ENCODE measurements at regions not wholly inside any gene's neighbourhood (a gene's known extent, or its start where the extent isn't known, plus 50 kb on each side); places are given as distances from the start of the nearest gene placed in this dataset.
"Not testable (repeated sequence)": the region's sequence is repeated elsewhere in the genome, so short reads cannot be mapped to it uniquely, and the experiment has no call there.

DNA sequence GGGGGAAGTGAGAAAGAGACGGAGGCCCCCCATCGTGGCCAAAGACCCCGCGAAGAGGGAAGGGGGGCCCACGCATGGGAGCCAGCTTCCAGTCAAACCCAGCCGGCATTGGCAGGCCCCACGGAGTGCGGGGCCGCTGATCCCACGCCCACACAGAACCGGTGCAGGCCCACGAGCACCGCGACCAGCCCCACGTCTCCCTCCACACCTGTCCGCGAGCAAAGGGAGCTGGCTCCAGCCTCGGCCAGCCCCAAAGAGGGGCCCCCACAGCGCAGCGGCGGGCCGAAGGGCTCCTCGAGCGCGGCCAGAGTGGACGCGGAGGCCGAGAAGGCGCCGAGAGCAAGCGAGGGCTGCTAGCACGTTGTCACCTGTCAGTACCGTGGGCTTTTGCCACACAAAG, 125.0 kb upstream of the TWIST2 start:
- no peak for DNase-seq (ENCODE audit: low read depth in 2 of 2)

DNA sequence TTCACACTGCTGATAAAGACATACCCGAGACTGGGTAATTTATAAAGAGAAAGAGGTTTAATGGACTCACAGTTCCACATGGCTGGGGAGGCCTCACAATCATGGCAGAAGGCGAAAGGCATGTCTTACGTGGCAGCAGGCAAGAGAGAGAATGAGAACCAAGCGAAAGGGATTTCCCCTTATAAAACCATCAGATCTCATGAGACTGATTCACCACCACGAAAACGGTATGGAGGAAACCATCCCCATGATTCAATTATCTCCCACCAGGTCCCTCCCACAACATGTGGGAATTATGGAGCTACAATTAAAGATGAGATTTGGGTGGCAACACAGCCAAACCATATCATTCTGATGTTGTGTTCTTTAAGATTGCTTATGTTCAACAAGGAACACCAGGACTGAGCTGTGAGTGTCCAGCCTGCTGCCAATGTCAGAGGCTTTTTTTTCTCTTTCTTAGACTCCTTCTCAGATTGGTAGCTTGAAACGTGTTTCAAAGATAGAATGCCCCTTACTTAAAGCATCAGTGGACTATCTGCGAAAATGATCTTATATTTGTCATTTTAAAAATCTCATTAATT, 124.1 kb upstream of the TWIST2 start:
- DNase-seq (ENCODE audit: low read depth in 2 of 2), result not testable (repeated sequence)

DNA sequence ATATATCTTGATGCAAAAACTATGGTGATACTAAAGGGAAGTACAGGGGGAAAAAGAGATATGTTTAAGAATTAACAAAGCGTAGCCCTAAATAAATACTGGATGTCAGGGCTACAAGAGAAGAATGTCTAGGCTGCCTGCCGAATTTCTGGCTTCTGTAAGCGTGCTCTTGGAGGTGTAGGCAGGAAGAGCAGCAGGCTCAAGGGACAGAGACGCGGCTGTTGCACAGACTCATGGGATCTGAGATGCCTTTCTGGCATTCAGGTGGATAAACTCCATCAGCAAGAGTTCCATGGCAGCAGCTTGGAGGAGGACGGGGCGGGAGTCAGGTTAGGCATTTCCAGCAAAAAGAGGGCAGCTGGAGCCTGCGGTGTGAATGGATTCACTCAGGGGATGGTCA, 123.2 kb upstream of the TWIST2 start:
- no peak for DNase-seq (ENCODE audit: low read depth in 2 of 2)

DNA sequence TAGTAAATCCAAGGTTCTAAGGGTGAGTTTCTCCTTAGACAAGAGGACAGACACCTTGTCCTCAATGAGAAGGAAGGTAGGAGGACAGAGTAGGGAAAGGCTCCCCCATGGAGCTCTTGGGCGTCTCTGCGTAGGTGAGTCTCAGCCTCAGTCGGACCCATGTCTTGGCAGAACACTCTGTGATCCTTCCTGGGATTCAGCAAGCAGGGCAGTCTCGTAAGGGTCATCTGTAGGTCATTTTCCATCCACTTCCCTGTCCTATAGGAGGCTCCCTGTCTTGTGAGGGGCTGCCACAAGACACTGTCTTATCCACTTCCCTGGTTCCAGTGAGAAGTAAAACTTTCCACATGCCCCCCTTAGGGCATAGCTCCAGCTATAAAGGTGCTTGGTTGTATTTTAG, 122.6 kb upstream of the TWIST2 start:
- DNase-seq (ENCODE audit: low read depth in 2 of 2), result no peak

DNA sequence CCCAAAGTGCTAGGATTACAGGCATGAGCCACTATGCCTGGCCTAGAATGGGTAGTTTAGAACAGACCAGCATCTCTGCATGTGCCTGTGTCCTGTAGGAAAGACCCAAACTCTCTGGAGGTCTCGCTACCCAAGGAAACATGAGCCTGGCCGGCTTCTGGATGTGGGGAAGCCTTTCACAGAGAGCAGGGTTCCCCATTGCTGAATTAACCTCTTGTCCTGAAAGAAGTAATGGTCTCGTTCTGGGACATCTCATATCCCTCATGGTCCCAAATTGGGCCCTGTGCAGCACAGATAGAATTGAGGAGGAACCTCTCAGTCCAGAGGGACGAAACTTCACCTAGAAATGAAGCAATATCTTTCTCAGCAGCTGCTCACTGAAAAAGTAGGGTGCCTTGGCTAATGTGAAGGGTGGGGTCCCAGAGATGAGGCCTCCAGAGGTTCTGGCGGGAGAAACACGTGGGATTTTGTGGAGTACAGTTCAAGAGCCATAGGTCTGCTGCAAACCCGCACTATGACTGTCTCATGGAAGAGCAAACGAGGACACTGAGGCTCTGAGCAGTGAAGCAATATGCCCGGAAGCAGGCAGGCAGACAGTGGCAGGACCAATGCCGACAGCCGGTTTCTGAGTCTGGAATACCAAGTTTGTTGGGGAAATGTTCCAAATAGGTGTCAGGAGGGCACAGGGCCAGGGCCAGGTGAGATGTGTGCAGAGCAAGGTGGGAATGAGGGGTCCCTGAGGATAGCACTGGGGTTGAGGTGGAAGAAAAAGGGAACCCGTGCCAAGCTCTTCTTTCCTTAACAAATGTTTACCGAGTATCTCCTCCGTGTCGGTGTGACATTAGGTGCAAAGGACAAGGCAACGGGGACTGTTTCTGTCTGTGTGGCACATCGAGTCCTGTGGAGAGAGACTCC, 121.0 kb upstream of the TWIST2 start:
- no peak for DNase-seq (ENCODE audit: low read depth in 2 of 2)

DNA sequence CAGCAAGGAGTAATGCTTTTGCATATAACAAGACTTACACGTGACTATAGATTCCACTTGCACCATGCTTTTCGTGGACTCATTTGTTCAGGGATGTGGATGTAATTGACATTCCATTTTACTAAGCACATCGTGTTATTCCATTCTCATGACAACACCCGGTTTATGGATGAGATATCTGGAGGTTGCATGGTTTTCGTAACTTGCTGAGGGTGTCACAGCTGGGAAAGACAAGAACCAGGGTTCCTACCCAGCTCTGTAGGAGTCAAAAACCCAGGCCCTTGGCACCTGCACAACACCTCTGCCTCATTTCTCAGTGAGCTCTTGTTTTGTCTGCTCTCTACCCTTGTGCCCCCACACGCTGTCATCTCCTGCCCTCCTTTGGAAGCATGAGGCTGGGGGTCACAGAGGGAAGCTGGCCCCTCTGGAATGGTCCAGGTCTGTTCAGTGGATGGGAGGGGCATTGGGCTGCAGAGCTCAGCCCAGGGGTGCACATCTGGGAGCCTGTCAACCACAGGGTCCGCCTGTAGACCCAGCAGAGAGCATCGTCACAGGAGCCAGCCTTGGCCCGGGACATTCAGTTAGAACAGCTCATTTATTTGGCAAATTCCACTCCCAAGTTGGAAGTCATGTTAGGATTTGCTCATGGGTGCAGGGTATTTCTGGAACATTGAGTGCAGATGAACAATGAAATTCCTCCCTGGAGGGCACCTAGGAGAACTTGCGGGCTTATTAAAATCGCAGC, 120.1 kb upstream of the TWIST2 start:
- DNase-seq (ENCODE audit: low read depth in 2 of 2), result no peak

DNA sequence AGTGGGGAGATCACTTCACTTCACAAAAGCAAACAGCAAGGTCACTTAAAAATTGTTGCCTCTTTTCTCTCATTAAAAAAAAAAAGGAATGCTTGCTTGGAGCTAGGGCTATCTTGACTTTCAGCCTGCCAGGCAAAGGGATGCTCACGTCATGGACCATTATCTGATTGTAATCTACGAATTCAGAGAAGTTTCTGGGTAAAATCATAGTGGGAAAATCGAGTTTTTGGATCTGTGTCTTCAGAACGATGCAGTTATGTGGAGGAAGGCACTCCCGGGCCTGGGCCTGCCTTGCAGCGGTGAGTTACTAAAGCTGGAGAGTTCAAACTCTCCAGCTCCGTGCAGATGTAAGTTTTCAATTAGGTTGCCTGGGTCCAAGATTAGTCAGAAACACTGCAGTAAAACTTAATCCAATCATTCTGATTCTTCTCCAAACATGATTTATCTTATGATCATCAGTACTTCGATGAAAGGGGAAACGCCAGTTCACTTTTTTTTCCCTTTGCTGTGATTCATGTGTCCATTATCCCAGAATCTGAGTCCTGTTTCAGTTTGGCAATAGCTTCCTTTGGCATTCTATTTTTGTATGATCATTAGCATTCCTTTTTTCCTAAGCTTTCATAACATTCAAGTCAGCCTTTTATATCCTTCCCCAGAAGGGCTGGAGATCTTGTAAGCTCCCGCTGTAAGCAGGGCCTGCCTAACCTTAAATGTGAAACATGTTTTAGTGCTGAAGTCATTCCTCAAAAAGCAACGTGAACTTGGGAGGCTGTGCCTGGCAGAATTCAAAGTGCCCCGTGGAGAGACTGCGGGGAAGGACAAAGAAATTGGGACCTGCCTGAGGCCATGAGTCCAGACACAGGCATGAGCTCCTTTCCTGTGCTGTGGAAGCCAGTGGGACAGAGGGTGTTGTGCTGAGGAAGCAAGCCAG, 119.3 kb upstream of the TWIST2 start:
- no peak for DNase-seq (ENCODE audit: low read depth in 2 of 2)

DNA sequence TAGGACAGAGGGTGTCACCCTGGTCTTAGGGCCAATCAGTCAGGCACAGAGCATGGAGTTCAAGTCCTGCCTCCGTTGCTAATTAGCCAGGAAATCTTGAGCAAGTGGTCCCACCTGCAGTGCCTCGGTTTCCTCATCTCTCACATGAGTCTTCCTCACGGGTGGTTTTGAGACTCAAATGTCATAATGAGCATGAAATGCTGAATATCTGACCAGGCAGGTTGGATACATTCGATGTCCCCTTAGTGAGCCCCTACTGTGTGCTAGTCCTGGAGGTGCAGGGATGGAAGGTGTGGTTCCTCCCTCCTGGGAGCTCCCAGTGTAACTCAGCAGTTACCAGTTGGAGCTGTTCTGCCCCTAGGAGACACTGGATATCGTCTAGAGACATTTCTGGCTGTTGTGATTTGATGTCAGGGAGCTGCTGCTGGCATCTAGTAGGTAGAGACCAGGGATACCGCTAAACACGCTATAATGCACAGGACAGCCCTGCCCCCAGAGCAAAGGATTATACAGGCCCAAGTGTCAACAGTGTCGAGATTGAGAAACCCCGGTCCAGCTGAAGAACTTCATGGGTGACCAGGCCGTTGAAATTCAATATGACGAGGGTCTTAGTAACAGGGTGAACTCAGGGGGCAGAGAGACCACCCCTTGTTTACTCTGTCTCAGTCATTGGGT, 118.5 kb upstream of the TWIST2 start:
- DNase-seq (ENCODE audit: low read depth in 2 of 2), result no peak

DNA sequence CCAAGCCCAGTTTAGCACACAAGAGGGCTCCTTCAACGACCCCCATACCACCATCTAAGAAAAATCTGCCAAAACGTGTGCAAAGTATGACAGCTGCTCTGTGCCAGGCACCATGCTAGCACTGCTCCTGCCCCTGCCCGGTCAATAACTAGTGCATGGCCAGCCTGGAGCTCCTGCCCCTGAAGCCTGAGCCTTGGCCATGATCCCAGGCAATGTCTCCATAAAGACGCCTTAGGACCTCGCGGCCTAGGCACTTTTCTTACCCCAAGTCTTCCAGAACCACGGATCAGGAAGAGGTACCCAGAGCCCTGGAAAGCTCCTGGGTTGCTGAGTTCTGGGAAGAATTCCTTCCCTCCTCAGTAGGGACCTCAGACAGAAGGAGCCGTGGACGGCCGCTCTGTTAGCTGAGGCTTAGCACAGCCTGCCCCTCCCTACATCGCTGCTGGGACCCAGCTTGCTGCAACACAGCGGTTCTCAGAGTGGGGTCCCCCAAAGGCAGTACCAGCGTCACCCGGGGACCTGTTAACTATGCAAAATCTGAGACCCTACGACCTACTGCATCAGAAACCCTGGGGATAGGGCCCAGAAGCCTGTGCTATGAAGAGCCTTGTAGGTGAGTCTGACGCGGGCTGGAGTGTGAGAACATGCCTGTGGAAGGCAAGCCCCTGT, 117.8 kb upstream of the TWIST2 start:
- DNase-seq (ENCODE audit: low read depth in 2 of 2), result no peak

DNA sequence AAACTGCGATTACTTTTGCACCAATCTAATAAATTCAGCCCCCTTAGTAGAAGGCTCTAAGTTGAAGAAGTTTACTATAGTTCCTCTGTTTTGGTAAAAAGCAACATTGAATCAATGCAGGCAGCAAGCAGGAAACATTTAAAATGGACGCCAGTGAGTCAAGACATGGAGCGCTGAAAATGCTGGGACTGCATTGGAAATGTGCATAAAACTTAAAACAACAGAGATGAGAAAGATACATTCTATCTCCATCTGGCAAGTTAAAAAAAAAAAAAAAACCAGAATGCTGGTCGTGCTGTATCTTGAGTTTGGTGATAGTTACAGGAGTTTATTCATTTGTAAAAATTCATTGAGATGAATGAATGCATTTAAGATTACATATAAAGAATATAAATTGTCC, 117.0 kb upstream of the TWIST2 start:
- DNase-seq (ENCODE audit: low read depth in 2 of 2), result no peak

DNA sequence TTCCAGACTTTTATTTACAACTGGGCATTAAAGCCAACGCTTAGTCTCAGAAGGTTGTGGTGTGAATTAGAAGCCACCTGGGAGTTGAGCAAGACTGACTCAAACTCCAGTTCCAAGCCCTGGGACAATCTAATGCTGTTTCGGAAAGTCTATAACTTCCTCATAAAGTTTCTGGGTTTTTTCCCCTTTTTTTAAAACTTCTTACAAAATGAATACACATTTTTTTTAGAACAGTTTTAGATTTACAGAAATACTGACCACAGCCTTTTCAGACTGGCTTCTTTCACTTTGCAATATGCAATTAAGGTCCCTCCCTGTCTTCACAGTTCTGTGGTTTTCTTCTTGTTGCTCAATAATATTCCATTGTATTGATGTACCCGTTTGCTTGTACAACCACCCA, 115.9 kb upstream of the TWIST2 start:
- no peak for DNase-seq (ENCODE audit: low read depth in 2 of 2)

DNA sequence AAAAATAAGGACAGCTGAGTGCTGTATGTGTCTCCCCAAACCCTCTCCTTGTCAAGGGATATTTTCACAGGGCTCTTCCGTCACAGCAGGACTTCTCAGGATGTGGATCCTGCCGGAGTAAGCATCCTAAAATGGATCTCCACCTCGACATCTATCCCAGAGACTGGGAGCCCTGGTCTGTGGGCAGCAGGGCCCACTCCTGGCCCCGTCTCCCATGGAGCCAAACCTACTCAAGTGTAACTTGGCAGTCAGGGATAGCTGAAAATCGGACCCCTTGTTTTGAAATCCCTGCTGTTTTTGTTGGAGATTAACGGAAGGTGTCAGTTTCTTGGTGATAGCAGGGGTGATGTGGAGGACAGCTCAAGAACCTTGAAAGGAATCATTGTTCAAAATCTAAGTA, 109.0 kb upstream of the TWIST2 start:
- no peak for DNase-seq (ENCODE audit: low read depth in 2 of 2)

DNA sequence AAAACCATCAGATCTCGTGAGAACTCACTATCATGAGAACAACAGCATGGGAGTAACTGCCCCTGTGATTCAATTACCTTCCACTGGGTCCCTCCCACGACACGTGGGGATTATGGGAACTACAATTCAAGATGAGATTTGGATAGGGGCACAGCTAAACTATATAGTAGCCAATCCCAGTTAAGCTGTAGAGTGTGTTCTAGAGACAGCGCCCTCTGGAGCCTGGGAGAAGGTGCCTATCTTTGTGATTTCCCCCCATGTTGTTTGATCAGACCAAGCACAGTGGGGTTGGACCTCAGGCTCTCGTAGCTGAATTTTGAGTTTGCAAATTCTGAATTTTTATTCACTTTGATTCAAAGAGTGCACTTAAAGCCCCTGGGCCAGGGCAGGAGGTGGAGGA, 108.2 kb upstream of the TWIST2 start:
- no peak for DNase-seq (ENCODE audit: low read depth in 2 of 2)

DNA sequence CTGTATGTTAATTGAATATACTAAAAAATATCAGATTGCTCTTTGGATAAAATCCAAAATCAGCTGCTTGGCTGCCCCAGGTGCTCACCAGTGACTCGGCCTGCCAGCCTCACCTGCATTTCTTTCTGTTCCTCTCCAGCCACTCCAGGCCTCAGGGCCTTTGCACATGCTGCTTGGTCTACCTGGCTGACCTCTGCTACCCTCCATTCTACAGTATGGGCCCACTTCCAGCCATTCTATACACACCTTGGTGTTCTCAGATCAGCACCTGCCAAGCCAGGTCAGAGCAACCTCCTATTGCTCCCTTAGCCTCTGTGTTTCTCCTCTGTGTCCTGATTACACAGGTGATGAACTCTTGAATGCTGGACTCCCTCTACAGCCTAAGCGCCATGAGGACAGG, 106.6 kb upstream of the TWIST2 start:
- no peak for DNase-seq (ENCODE audit: low read depth in 2 of 2)

DNA sequence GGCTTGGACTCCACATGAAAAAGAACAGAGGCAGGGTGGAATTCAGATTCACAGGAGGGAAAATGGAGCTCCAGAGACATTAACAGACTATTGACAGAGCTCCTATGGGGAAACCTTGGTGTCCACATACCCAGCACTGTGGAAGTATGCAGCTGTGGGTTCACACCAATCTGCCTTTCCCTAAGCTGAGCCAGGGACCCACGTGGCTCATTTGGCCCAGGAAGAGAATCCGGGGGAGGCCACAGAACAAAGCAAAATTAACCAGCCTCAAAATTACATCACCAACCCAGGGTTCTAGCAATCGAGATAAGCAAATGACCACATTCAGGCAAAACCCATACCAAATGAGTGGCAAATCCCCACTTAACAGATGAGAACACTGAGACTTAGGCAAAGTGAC, 105.8 kb upstream of the TWIST2 start:
- no peak for DNase-seq (ENCODE audit: low read depth in 2 of 2)

DNA sequence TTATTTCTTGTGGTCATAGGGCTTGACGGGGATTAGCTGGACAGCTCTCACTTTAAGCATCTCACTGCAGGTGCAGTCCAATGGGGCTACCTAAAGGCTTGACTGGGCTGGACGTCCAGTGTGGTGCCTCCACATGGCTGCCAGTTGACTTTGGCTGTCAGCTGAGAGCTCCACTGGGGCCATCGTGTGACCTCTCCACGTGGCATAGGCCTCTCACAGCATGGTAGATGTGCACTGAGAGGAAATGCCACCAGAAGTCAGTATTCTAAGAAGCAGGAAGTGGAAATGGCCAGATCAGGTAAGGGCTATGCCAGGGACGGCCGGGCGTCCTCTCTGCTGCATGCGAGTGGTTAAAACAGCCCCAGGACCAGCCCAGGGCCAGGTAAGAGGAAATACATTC, 105.2 kb upstream of the TWIST2 start:
- DNase-seq (ENCODE audit: low read depth in 2 of 2), result no peak

DNA sequence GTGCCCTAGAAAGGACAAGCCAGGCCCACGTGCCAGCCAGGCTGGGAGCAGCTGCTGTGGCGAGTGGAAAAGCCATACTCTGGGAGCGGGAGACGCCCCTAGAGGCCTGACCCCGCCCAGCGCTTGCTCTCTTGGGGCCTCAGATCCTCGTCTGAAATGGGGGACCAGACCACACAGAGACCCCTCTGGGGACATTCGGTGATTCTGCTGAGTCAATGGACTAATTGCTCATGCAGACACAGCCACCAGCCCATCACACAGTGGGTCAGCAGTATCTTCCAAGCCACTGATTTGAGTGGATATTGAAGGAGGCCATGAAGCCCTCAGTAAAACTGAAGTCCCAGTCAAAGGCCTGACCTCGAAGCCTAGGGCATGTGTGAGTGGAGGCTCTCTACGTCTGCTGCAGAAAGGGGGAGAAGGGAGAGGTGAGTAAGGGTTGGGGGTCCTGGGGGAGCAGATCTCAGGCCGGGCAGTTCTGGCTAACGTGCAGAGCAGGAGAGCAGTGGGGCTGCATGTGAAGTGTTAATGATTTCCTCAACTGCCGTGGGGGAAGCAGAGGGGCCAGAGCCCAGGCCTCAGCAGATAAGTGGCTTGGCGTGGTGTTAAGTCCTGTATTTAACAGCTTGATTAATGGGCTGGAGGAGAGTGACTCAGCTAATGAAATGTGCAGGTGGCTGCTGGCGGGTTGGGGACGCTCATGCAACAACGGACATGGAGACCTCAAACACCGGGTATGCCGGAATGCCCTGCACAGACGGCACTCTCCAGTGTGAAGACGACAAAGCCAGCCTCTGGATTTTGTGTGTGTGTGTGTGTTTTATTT, 104.4 kb upstream of the TWIST2 start:
- no peak for DNase-seq (ENCODE audit: low read depth in 2 of 2)

DNA sequence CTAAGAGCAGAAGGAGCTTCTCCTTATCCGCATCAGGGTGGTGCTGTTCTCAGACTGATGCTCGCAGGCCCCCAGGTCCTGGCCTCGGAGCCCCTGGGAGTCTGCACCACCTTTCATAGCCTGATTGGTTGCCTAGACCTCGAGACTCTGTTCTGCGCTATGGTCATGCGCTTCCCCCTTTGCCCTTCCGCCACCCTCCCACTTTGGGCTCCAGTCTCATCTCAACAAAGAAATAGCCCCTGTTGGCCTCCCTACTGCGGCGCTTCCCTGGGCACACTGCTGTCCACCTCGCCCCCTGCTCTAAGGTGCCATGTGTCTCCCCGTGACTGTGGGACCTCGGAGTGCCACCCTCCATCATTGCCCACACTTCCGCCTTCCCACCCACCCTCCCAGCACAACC, 102.9 kb upstream of the TWIST2 start:
- DNase-seq (ENCODE audit: low read depth in 2 of 2), result no peak

DNA sequence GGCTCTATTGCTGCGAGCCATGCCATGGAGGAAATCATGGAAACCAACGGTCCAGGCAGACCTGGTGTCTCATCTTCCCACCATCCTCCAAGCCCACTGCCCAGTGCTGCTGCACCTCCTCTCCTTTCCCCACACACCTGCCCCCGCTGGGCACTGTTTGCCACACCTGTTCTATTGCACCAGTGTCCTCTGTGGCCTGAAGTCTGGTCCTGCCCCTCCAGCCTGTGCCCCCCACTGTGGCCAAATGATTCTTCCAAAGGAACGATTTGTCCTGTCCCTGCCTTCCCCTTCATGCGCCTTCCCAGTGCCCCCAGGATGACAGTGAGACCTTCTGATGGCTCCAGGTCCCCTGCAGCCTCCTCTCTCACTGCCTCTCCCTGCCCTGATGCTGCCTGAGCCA, 101.9 kb upstream of the TWIST2 start:
- DNase-seq (ENCODE audit: low read depth in 2 of 2), result no peak

DNA sequence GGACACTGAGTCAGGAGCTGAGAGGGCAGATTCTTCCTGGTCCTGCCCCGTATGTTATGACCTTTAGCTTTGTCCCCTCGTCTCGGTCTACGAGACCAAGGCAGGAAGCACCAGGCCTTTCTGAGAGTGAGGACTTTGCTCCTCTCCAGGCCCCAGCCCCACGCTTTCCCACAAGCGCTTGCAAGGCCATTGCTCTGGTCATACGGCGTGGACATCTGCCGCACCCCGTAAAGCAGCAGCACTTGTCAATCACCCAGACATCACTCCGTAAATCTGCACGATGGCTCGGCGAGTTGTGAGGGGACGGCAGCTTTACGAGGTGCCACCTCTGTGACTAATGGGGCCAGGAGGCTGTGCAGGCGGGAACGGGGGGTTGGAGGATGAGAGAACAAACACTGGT, 100.8 kb upstream of the TWIST2 start:
- DNase-seq (ENCODE audit: low read depth in 2 of 2), result no peak

Measured in activated CD8-positive, alpha-beta memory T cell treated with anti-CD3 and anti-CD28 coated beads for 4 hours (primary cell).